Activated CD8-positive, alpha-beta T cell treated with anti-CD3 and anti-CD28 coated beads for 36 hours (primary cell): ENCODE measurements at regions not wholly inside any gene's neighbourhood (a gene's known extent, or its start where the extent isn't known, plus 50 kb on each side); places are given as distances from the start of the nearest gene placed in this dataset.

Experiments
- ATAC-seq: fragments of 200-7000 bp; cut with Tn5 transposase; one replicate; pipeline ENCODE4 v1.10.0; 2021; ENCODE audit warnings: mild to moderate bottlenecking, moderate library complexity
- CTCF ChIA-PET: fragments of 350-600 bp; sonication (Branson Sonifier 250); formaldehyde crosslinking; loops from one replicate; lab custom pipeline; 2021; ENCODE audit warnings: antibody characterized with exemption; lab: Charles Lee
- POLR2A ChIA-PET: fragments of 350-600 bp; sonication (Branson Sonifier 250); formaldehyde crosslinking; loops from one replicate; lab custom pipeline; 2021; ENCODE audit warnings: antibody characterized with exemption; lab: Charles Lee
- DNase-seq: peaks from one replicate; pipeline ENCODE4 v3.0.0-alpha.2; 2020
- H3K27ac Mint-ChIP-seq: one replicate; pipeline ENCODE4 v1.8.0; 2021; ENCODE audit warnings: mild to moderate bottlenecking, mixed read lengths
- H3K27me3 Mint-ChIP-seq: one replicate; pipeline ENCODE4 v1.8.0; 2021; ENCODE audit warnings: mixed read lengths
- H3K36me3 Mint-ChIP-seq: one replicate; pipeline ENCODE4 v1.8.0; 2021; ENCODE audit warnings: low read depth, mixed read lengths
- H3K4me1 Mint-ChIP-seq: one replicate; pipeline ENCODE4 v1.8.0; 2021; ENCODE audit warnings: low read depth, mixed read lengths
- H3K4me3 Mint-ChIP-seq: one replicate; pipeline ENCODE4 v1.8.0; 2021; ENCODE audit warnings: mild to moderate bottlenecking, moderate library complexity, mixed read lengths
- H3K9me3 Mint-ChIP-seq: one replicate; pipeline ENCODE4 v1.8.0; 2021; ENCODE audit warnings: mixed read lengths
- intact Hi-C: fragments of 100-400 bp; cut with micrococcal nuclease; formaldehyde crosslinking; loops from one replicate; pipeline ENCODE4 v1.10.0; 2022
- TF ChIP-seq, protein P1 (sequence below): fragments of 200-600 bp; IDR thresholded peaks from one replicate; pipeline ENCODE4 v1.8.0; 2022; ENCODE audit warnings: antibody characterized with exemption, mild to moderate bottlenecking

DNA sequence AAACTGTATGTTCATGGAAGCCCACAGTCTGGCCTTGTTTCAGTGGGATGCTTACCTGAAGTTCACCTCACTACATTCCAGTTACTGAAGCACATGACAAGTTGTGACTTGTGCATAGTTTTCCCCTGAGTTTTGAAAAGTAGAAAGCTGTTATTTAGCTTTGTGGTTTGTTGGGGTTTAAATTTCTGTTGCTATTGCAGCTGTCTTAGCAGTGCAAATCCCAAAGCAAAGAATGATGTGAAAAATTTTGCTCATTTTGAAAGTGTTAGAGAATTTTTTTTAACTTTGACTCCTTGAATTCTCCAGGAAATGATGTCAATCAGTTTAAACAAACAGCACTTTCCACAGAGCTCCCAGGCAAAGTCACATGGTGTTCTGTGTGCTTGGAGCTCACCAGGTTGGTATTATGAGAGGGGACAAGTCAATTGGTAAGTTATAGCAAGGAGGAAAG is 268.4 kb downstream of the ADGRG6 start:
- ChIA-PET POLR2A (no interaction called here), CTCF (interaction anchor here (1.6 to 2.7 kb wide), 3 partner anchors 23 to 116 kb away, joined by 5 to 14 read pairs (median 5); no protein-coding TSS in a partner anchor)
- DNase-seq (no peak), ATAC-seq (no peak)
- H3K27me3 Mint-ChIP-seq: no peaks in the 10 kb centered on the region
- intact Hi-C loops: no loop called here
- no peak overlapping the region for H3K27ac Mint-ChIP-seq
- TF ChIP-seq, protein P1, sequence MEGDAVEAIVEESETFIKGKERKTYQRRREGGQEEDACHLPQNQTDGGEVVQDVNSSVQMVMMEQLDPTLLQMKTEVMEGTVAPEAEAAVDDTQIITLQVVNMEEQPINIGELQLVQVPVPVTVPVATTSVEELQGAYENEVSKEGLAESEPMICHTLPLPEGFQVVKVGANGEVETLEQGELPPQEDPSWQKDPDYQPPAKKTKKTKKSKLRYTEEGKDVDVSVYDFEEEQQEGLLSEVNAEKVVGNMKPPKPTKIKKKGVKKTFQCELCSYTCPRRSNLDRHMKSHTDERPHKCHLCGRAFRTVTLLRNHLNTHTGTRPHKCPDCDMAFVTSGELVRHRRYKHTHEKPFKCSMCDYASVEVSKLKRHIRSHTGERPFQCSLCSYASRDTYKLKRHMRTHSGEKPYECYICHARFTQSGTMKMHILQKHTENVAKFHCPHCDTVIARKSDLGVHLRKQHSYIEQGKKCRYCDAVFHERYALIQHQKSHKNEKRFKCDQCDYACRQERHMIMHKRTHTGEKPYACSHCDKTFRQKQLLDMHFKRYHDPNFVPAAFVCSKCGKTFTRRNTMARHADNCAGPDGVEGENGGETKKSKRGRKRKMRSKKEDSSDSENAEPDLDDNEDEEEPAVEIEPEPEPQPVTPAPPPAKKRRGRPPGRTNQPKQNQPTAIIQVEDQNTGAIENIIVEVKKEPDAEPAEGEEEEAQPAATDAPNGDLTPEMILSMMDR: no peak
- no peak overlapping the region for H3K4me3 Mint-ChIP-seq
- peaks cover 45% of the 10 kb centered on the region for H3K4me1 Mint-ChIP-seq
- H3K9me3 Mint-ChIP-seq: peaks cover 17% of the 10 kb centered on the region
- peaks cover 7% of the 10 kb centered on the region for H3K36me3 Mint-ChIP-seq

DNA sequence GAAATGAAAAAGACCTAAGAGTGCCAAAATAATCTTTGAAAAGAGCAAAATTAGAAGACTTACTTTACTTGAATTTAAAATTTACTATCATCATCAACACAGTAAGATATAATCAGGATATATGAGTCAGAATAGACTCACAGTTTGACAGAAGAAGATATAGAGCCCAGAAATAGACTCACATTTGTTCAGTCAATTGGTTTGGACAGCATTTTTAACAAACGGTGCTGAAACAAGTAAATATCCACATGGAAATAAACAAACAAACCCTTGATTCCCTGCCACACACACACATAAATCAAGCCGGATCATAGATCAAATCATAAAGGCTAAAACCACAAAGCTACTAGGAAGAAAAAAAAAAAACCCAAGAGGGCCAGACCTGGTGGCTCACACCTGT is 291.1 kb downstream of the ADGRG6 start:
- peaks cover 16% of the 10 kb centered on the region for H3K9me3 Mint-ChIP-seq
- H3K36me3 Mint-ChIP-seq: no peaks in the 10 kb centered on the region
- no peak overlapping the region for H3K4me3 Mint-ChIP-seq
- POLR2A ChIA-PET: no interaction called here
- TF ChIP-seq, protein P1: no peak
- CTCF ChIA-PET: interaction anchor here (1.7 kb wide), 1 partner anchor 24 kb away, joined by 4 read pairs; no protein-coding TSS in a partner anchor
- peaks cover 1% of the 10 kb centered on the region for H3K4me1 Mint-ChIP-seq
- H3K27ac Mint-ChIP-seq: no peak overlapping the region
- ATAC-seq (no peak), DNase-seq (no peak)
- no peaks in the 10 kb centered on the region for H3K27me3 Mint-ChIP-seq
- intact Hi-C loops: no loop called here

DNA sequence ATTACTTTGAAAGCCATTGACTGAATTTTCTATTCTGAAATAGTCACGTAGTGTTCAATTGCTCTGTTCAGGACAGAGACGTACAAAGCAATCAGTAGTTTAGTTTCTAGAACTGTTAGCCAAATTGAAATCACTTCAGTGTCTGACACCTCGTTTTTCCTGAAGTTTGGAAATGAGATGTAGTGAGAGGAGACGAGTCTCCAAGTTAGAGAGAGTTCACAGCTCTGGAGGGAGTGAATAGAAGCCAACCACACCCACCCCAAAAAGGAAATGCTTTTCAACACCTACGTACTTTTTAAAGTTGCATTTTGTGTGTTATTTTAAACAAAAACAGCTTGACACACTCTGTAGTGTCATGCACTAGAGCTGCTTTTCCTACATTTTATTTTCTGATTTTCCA is 296.0 kb downstream of the ADGRG6 start:
- TF ChIP-seq, protein P1: no peak
- POLR2A ChIA-PET: no interaction called here
- ATAC-seq (no peak), DNase-seq (no peak)
- intact Hi-C loops: no loop called here
- Mint-ChIP-seq H3K9me3 (no peaks in the 10 kb centered on the region), H3K4me1 (peaks cover 1% of the 10 kb centered on the region), H3K27ac (no peak overlapping the region), H3K4me3 (no peak overlapping the region), H3K36me3 (no peaks in the 10 kb centered on the region), H3K27me3 (no peaks in the 10 kb centered on the region)
- CTCF ChIA-PET: no interaction called here

DNA sequence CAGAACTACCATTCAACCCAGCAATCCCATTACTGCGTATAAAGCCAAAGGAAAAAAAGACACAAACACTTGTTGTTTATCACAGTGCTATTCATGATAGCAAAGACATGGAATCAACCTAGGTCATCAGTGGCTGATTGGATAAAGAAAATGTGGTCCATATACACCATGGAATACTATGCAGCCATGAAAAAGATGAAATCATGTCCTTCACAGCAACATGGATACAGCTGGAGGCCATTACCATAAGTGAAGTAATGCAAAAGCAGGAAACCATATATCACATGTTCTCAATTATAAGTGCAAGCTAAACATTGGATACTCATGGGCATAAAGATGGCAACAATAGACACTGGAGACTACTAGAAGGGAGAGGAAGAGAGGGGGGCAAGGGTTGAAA is 299.6 kb downstream of the ADGRG6 start:
- Mint-ChIP-seq H3K4me1 (peaks cover 11% of the 10 kb centered on the region), H3K27ac (no peak overlapping the region), H3K36me3 (no peaks in the 10 kb centered on the region), H3K27me3 (peaks cover 4% of the 10 kb centered on the region), H3K9me3 (no peaks in the 10 kb centered on the region), H3K4me3 (no peak overlapping the region)
- ATAC-seq: no peak
- POLR2A ChIA-PET: interaction anchor here (0.6 kb wide), 1 partner anchor 184 kb away, joined by 3 read pairs; no protein-coding TSS in a partner anchor
- CTCF ChIA-PET: no interaction called here
- intact Hi-C loops: no loop called here
- TF ChIP-seq, protein P1: no peak
- DNase-seq: no peak

DNA sequence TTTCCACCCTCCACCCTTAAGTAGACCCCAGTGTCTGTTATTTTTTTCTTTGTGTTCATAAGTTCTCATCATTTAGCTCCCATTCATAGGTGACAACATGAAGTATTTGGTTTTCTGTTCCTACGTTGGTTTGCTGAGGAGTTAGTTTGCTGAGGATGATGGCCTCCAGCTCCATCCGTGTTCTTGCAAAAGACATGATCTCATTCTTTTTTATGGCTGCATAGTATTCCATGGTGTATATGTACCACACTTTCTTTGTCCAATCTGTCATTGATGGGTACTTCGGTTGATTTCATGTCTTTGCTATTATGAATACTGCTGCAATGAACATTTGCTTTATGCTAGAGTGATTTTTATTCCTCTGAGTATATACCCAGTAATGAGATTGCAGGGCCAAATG is 301.2 kb downstream of the ADGRG6 start:
- Mint-ChIP-seq H3K27ac (no peak overlapping the region), H3K27me3 (peaks cover 4% of the 10 kb centered on the region), H3K4me3 (no peak overlapping the region), H3K4me1 (peaks cover 10% of the 10 kb centered on the region), H3K36me3 (no peaks in the 10 kb centered on the region), H3K9me3 (no peaks in the 10 kb centered on the region)
- intact Hi-C loops: no loop called here
- ATAC-seq (no peak), DNase-seq (no peak)
- ChIA-PET CTCF (no interaction called here), POLR2A (no interaction called here)
- TF ChIP-seq, protein P1: no peak
